Calu3 (cell line): ENCODE measurements at regions not wholly inside any gene's neighbourhood (a gene's known extent, or its start where the extent isn't known, plus 50 kb on each side); places are given as distances from the start of the nearest gene placed in this dataset.
A peak's percentile ranks its signal among the peaks of the same experiment; 100 is the strongest.

Experiments
- BruUV-seq: library from RNA; stranded (reverse); fragments of 400-500 nt; replicated peaks from 2 replicates; lab custom pipeline; 2021; lab: Mats Ljungman, UMichigan
- CTCF ChIA-PET: fragments of 300-600 bp; sonication (Branson Sonifier 250); formaldehyde crosslinking; loops from one replicate; lab custom pipeline; 2022; ENCODE audit warnings: antibody characterized with exemption; lab: Charles Lee
- DNase-seq: peaks from one replicate; pipeline ENCODE4 v3.0.0; 2022
- H3K27ac Mint-ChIP-seq: one replicate; pipeline ENCODE4 v1.8.0; 2022; ENCODE audit warnings: mixed read lengths; ENCODE audit not compliant: unreplicated experiment
- H3K27me3 Mint-ChIP-seq: one replicate; pipeline ENCODE4 v1.8.0; 2022; ENCODE audit warnings: mixed read lengths; ENCODE audit not compliant: unreplicated experiment
- H3K36me3 Mint-ChIP-seq: one replicate; pipeline ENCODE4 v1.8.0; 2022; ENCODE audit warnings: mild to moderate bottlenecking, moderate library complexity, mixed read lengths; ENCODE audit not compliant: insufficient read depth, unreplicated experiment
- H3K4me1 Mint-ChIP-seq: one replicate; pipeline ENCODE4 v1.8.0; 2022; ENCODE audit warnings: mild to moderate bottlenecking, low read depth, mixed read lengths; ENCODE audit not compliant: unreplicated experiment
- H3K4me3 Mint-ChIP-seq: one replicate; pipeline ENCODE4 v1.8.0; 2022; ENCODE audit warnings: mild to moderate bottlenecking, low read depth, moderate library complexity, mixed read lengths; ENCODE audit not compliant: unreplicated experiment
- H3K9me3 Mint-ChIP-seq: one replicate; pipeline ENCODE4 v1.8.0; 2022; ENCODE audit warnings: low read depth, mixed read lengths; ENCODE audit not compliant: unreplicated experiment
- intact Hi-C: fragments of 100-400 bp; cut with micrococcal nuclease; formaldehyde crosslinking; loops from one replicate; pipeline ENCODE4 v1.10.0; 2022; ENCODE audit not compliant: unreplicated experiment
- TF ChIP-seq, protein P1 (sequence below): fragments of 200-600 bp; IDR thresholded peaks from one replicate; pipeline ENCODE4 v1.8.0; 2022; ENCODE audit warnings: antibody characterized with exemption; ENCODE audit not compliant: unreplicated experiment

DNA sequence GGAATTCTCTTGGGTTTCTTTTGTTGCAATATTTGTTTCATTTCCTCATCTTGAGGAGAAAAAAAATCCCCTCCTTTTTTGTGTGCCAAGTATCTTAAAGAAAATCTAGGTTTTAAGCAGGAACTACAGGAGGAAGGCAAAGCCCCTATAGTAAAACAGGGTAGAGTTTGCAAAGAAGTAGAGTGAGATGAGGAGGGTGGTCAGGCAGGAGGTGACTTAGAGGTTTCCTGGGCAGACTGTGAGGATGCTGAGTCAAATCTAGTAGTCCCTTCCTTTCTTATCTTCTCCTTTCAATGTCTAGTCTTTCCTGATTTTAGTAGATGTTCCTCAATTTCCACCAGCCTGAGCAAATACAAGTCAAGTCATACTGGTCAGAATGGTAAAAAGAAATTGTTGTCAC, 222.5 kb downstream of the PMAIP1 start:
- intact Hi-C loops = no loop called here
- Mint-ChIP-seq H3K36me3 (no peaks in the 10 kb centered on the region), H3K4me1 (peaks cover 16% of the 10 kb centered on the region), H3K4me3 (no peak overlapping the region), H3K9me3 (no peaks in the 10 kb centered on the region), H3K27ac (no peak overlapping the region), H3K27me3 (no peaks in the 10 kb centered on the region)
- no TSS peak for BruUV-seq
- CTCF ChIA-PET = no interaction called here
- no peak for DNase-seq
- TF ChIP-seq, protein P1, sequence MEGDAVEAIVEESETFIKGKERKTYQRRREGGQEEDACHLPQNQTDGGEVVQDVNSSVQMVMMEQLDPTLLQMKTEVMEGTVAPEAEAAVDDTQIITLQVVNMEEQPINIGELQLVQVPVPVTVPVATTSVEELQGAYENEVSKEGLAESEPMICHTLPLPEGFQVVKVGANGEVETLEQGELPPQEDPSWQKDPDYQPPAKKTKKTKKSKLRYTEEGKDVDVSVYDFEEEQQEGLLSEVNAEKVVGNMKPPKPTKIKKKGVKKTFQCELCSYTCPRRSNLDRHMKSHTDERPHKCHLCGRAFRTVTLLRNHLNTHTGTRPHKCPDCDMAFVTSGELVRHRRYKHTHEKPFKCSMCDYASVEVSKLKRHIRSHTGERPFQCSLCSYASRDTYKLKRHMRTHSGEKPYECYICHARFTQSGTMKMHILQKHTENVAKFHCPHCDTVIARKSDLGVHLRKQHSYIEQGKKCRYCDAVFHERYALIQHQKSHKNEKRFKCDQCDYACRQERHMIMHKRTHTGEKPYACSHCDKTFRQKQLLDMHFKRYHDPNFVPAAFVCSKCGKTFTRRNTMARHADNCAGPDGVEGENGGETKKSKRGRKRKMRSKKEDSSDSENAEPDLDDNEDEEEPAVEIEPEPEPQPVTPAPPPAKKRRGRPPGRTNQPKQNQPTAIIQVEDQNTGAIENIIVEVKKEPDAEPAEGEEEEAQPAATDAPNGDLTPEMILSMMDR = no peak

DNA sequence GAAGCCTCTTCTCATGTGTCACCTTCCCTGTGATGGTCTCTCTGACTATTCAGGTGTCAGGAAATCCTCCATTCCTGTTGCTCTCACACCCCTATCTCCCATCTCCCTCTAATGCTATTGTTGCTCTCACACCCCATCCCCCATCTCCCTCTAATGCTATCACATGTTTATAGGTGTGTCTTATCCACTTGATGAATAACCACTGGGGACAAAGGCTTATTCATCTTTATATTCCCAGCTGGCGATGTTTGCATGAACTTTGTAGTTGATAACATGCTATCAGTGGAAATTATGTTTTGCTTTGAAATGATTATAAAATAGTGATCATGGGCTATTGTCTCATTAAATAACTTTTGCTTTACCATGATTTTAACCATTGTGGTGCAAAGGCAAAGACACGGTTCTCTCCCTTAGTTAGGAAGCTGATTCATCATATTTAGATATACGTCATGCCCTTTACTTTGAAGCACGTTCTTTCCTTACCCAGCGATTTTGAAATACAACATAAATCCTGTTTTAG, 220.5 kb downstream of the PMAIP1 start:
- peak overlapping the region; percentile 5 for H3K4me3 Mint-ChIP-seq
- DNase-seq = peak; percentile 13
- no peaks in the 10 kb centered on the region for H3K36me3 Mint-ChIP-seq
- H3K27ac Mint-ChIP-seq = peak overlapping the region; percentile 4
- no peaks in the 10 kb centered on the region for H3K9me3 Mint-ChIP-seq
- no peaks in the 10 kb centered on the region for H3K27me3 Mint-ChIP-seq
- peaks cover 19% of the 10 kb centered on the region for H3K4me1 Mint-ChIP-seq
- TF ChIP-seq, protein P1 = no peak
- intact Hi-C loops = no loop called here
- BruUV-seq = no TSS peak
- CTCF ChIA-PET = no interaction called here

DNA sequence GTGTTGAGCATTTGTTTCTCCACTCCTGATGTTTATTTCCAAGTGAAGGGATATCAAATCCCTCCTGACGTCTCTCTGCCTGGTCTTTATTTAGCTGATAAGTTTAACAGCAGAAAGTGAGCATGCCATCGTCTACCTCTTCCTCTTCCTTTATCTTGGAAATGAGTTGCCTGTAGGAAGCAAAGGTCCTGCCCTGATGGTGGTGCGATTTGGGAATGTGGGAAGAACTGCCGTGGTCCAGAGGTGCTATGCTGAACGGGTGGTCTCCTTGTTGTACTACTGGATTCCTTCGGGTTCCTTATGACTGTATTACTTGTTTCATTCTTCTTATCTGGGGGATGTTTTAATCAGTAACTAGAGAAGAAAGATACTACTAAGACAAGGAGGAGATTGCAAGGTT, 217.5 kb downstream of the PMAIP1 start:
- DNase-seq = no peak
- intact Hi-C loops = no loop called here
- CTCF ChIA-PET = no interaction called here
- TF ChIP-seq, protein P1 = no peak
- no peaks in the 10 kb centered on the region for H3K27me3 Mint-ChIP-seq
- H3K27ac Mint-ChIP-seq = no peak overlapping the region
- peaks cover 3% of the 10 kb centered on the region for H3K9me3 Mint-ChIP-seq
- peaks cover 19% of the 10 kb centered on the region for H3K4me1 Mint-ChIP-seq
- H3K4me3 Mint-ChIP-seq = no peak overlapping the region
- H3K36me3 Mint-ChIP-seq = no peaks in the 10 kb centered on the region
- BruUV-seq = no TSS peak

DNA sequence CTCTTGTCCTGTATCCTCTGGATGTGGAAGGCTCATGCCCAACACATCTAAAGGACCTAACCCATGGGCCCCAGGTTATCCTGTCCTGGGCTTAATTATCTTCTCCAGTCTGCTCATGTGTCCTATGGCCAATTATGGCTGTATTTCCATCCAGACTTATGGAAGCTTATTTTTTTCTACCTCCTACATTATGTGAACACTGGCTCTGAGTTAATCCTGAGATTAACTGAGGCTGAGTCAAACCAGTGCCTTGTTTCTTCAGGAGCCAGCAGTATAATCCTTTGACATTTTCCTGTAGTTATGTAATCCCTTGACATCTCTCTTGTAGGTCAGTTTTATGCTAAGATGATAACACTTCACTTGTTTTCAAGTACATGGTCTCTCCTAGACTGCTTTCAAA, 213.6 kb downstream of the PMAIP1 start:
- CTCF ChIA-PET = no interaction called here
- intact Hi-C loops = no loop called here
- Mint-ChIP-seq H3K4me3 (no peak overlapping the region), H3K27ac (no peak overlapping the region), H3K36me3 (no peaks in the 10 kb centered on the region), H3K27me3 (no peaks in the 10 kb centered on the region), H3K9me3 (peaks cover 3% of the 10 kb centered on the region), H3K4me1 (peaks cover 8% of the 10 kb centered on the region)
- TF ChIP-seq, protein P1 = no peak
- DNase-seq = no peak
- no TSS peak for BruUV-seq
